HepG2 (cell line): ENCODE measurements at regions not wholly inside any gene's neighbourhood (a gene's known extent, or its start where the extent isn't known, plus 50 kb on each side); places are given as distances from the start of the nearest gene placed in this dataset.

Source experiments
- ATAC-seq: fragments of 200-7000 bp; cut with Tn5 transposase; 3 replicates; pipeline ENCODE4 v1.9.1; 2020; ENCODE audit warnings: mild to moderate bottlenecking, moderate library complexity
- BruUV-seq: library from RNA; stranded (reverse); fragments of 400-500 nt; replicated peaks from 2 replicates; lab custom pipeline; 2021; lab: Mats Ljungman, UMichigan
- CTCF ChIA-PET: fragments of 300-600 bp; formaldehyde crosslinking; extraction: SDS; loops from one replicate; lab custom pipeline; 2021; ENCODE audit warnings: low total read pairs, inconsistent platforms, low intra/inter-chr PET ratio; lab: Yijun Ruan, JAX
- POLR2A ChIA-PET: fragments of 350-600 bp; sonication (Branson Sonifier 250); formaldehyde crosslinking; loops from one replicate; lab custom pipeline; 2020; ENCODE audit warnings: antibody characterized with exemption, inconsistent platforms; lab: Yijun Ruan, JAX
- DNase-seq: peaks from one replicate; pipeline ENCODE4 v3.0.0-alpha.2; 2015; ENCODE audit warnings: low spot score
- FAIRE-seq: peaks from 3 replicates; lab custom pipeline; 2011; peaks lifted over from hg19 to GRCh38; lab: Jason Lieb, UNC
- H2AFZ ChIP-seq: one replicate; pipeline ENCODE4 v1.6.1; 2011; ENCODE audit warnings: low read length, inconsistent platforms
- H3K27ac ChIP-seq: fragments of 300-600 bp; 3 replicates; pipeline ENCODE4 v1.8.0; 2011; ENCODE audit warnings: mixed run types, mild to moderate bottlenecking, mixed read lengths, low read length, inconsistent platforms; ENCODE audit not compliant: insufficient read depth; ENCODE audit errors: extremely low read length
- H3K27me3 ChIP-seq, 2 experiments: fragments of 200-600 bp in 1 of 2; 2 replicates in 1 of 2; 3 replicates in 1 of 2; pipeline versions ENCODE4 v1.6.0 to v1.8.0; 2011; ENCODE audit warnings: low read length in 2 of 2, mild to moderate bottlenecking in 2 of 2, moderate library complexity in 2 of 2, inconsistent platforms in 1 of 2; ENCODE audit not compliant: insufficient read depth in 2 of 2, control insufficient read depth in 1 of 2
- H3K36me3 ChIP-seq, 2 experiments: fragments of 200-600 bp in 1 of 2; replicated peaks in 1 of 2; 2 replicates in 1 of 2; 3 replicates in 1 of 2; pipeline versions ENCODE4 v1.5.1 to v1.8.0; 2011; ENCODE audit warnings: low read length in 2 of 2, inconsistent platforms in 1 of 2; ENCODE audit not compliant: insufficient read depth in 2 of 2, control insufficient read depth in 1 of 2
- H3K4me1 ChIP-seq: 2 replicates; pipeline ENCODE4 v1.5.1; 2012; ENCODE audit warnings: low read length, inconsistent platforms; ENCODE audit not compliant: insufficient read depth
- H3K4me2 ChIP-seq: 2 replicates; pipeline ENCODE4 v1.6.0; 2011; ENCODE audit warnings: low read depth, low read length, inconsistent platforms
- H3K4me3 ChIP-seq, 3 experiments: fragments of 200-600 bp in 1 of 3; sonication (generic), shearing (Covaris generic) in 1 of 3; replicated peaks in 1 of 3; 2 replicates each; pipeline ENCODE4 v1.5.1; 2011 to 2016; ENCODE audit warnings: low read length in 3 of 3, inconsistent platforms in 2 of 3, low read depth in 2 of 3, mild to moderate bottlenecking in 2 of 3, control low read depth in 1 of 3, mixed read lengths in 1 of 3; ENCODE audit not compliant: insufficient read depth in 1 of 3
- H3K79me2 ChIP-seq: one replicate; pipeline ENCODE4 v1.6.1; 2011; ENCODE audit warnings: low read length, inconsistent platforms; ENCODE audit not compliant: insufficient read depth
- H3K9ac ChIP-seq: 2 replicates; pipeline ENCODE4 v1.6.0; 2011; ENCODE audit warnings: mild to moderate bottlenecking, low read depth, low read length, inconsistent platforms; ENCODE audit not compliant: insufficient read depth
- H3K9me3 ChIP-seq: 2 replicates; pipeline ENCODE4 v1.5.1; 2012; ENCODE audit warnings: mild to moderate bottlenecking, low read length
- H4K20me1 ChIP-seq: 2 replicates; pipeline ENCODE4 v1.6.0; 2011; ENCODE audit warnings: inconsistent platforms, mild to moderate bottlenecking, low read length, moderate library complexity; ENCODE audit not compliant: insufficient read depth
- ATF7 ChIP-seq, 2 experiments: fragments of 450-650 bp in 1 of 2; sonication (generic) in 1 of 2; formaldehyde crosslinking in 1 of 2; IDR thresholded peaks; 2 replicates each; pipeline versions ENCODE4 v1.4.0 to v1.6.1; 2016 to 2020; ENCODE audit warnings: antibody characterized with exemption in 1 of 2, mild to moderate bottlenecking in 1 of 2, missing genetic modification reagents in 1 of 2
- ETS1 ChIP-seq: sonication (generic); formaldehyde crosslinking; IDR thresholded peaks from 2 replicates; pipeline ENCODE4 v1.4.0; 2020; ENCODE audit warnings: missing genetic modification reagents
- FIP1L1 ChIP-seq: fragments of 200-400 bp; formaldehyde crosslinking; IDR thresholded peaks from 2 replicates; pipeline ENCODE4 v1.6.1; 2018; ENCODE audit warnings: low read depth, mild to moderate bottlenecking, low read length, moderate library complexity, borderline replicate concordance; ENCODE audit not compliant: insufficient read depth
- HMGA1 ChIP-seq: sonication (generic); formaldehyde crosslinking; conservative IDR thresholded peaks from 2 replicates; pipeline ENCODE4 v1.4.0; 2020; ENCODE audit warnings: missing genetic modification reagents
- SKI ChIP-seq: fragments of 450-650 bp; IDR thresholded peaks from one replicate; pipeline ENCODE4 v1.6.1; 2018; ENCODE audit warnings: mild to moderate bottlenecking; ENCODE audit not compliant: partially characterized antibody
- TAF1 ChIP-seq: sonication (generic); formaldehyde crosslinking; IDR thresholded peaks from 2 replicates; pipeline ENCODE4 v1.4.0; 2020; ENCODE audit warnings: missing genetic modification reagents
- TCF7L2 ChIP-seq: IDR thresholded peaks from 2 replicates; pipeline ENCODE4 v1.6.1; 2011; ENCODE audit warnings: mild to moderate bottlenecking, low read depth, low read length, moderate library complexity
- ZBTB10 ChIP-seq: sonication (generic); formaldehyde crosslinking; IDR thresholded peaks from 2 replicates; pipeline ENCODE4 v1.4.0; 2020; ENCODE audit warnings: missing genetic modification reagents, borderline replicate concordance
- ZNF143 ChIP-seq: sonication (generic); formaldehyde crosslinking; IDR thresholded peaks from 2 replicates; pipeline ENCODE4 v1.4.0; 2020; ENCODE audit warnings: missing genetic modification reagents
- ZNF253 ChIP-seq: sonication (generic); formaldehyde crosslinking; IDR thresholded peaks from 2 replicates; pipeline ENCODE4 v1.8.0; 2022; ENCODE audit warnings: mild to moderate bottlenecking, missing genetic modification reagents, borderline replicate concordance
- ZNF274 ChIP-seq: sonication (generic); formaldehyde crosslinking; IDR thresholded peaks from 2 replicates; pipeline ENCODE4 v1.5.1; 2020; ENCODE audit warnings: mild to moderate bottlenecking, missing genetic modification reagents
- ZNF331 ChIP-seq: sonication (generic); formaldehyde crosslinking; IDR thresholded peaks from 2 replicates; pipeline ENCODE4 v1.4.0; 2020; ENCODE audit warnings: missing genetic modification reagents
- ZNF441 ChIP-seq: sonication (generic); formaldehyde crosslinking; IDR thresholded peaks from 2 replicates; pipeline ENCODE4 v1.7.0; 2021; ENCODE audit warnings: missing genetic modification reagents, borderline replicate concordance
- WGBS: methylation state at CpG from one replicate; pipeline ENCODE4 v1.1.6; 2017; ENCODE audit warnings: low lambda C conversion rate; 5-methylcytosine and 5-hydroxymethylcytosine counted together
- in situ Hi-C: cut with HindIII; loops from 2 replicates; pipeline ENCODE4 v1.10.0; 2017; ENCODE audit warnings: low pct_unique_long_range_greater_than_20kb; ENCODE audit not compliant: extremely low pct_ligation_motif_present
- intact Hi-C: fragments of 100-400 bp; cut with micrococcal nuclease; formaldehyde crosslinking; loops from one replicate; pipeline ENCODE4 v1.10.0; 2022; ENCODE audit not compliant: unreplicated experiment
- TF ChIP-seq, protein P1 (sequence below): sonication (generic); formaldehyde crosslinking; IDR thresholded peaks from 2 replicates; pipeline ENCODE4 v1.5.0; 2020; ENCODE audit warnings: mild to moderate bottlenecking, missing genetic modification reagents, moderate library complexity

- BruUV-seq: no TSS peak
- FAIRE-seq: no peak
- 0% methylated on average over 4 of the region's 4 CpGs for WGBS
Observed at GRCh38 chr4:82223715-82224114, 150.1 kb downstream of the HNRNPD start.

More at GRCh38 chr4:82223715-82224114, 150.1 kb downstream of the HNRNPD start:
- H3K36me3 ChIP-seq: no peaks in the 10 kb centered on the region
- no peak overlapping the region for H3K4me2 ChIP-seq
- intact Hi-C loops: no loop called here
- no peaks in the 10 kb centered on the region for H3K27me3 ChIP-seq
- TF ChIP-seq, protein P1, sequence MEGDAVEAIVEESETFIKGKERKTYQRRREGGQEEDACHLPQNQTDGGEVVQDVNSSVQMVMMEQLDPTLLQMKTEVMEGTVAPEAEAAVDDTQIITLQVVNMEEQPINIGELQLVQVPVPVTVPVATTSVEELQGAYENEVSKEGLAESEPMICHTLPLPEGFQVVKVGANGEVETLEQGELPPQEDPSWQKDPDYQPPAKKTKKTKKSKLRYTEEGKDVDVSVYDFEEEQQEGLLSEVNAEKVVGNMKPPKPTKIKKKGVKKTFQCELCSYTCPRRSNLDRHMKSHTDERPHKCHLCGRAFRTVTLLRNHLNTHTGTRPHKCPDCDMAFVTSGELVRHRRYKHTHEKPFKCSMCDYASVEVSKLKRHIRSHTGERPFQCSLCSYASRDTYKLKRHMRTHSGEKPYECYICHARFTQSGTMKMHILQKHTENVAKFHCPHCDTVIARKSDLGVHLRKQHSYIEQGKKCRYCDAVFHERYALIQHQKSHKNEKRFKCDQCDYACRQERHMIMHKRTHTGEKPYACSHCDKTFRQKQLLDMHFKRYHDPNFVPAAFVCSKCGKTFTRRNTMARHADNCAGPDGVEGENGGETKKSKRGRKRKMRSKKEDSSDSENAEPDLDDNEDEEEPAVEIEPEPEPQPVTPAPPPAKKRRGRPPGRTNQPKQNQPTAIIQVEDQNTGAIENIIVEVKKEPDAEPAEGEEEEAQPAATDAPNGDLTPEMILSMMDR: no peak
- TF ChIP-seq ZNF253 (CRISPR knock-in tag) (no peak), ZNF441 (CRISPR knock-in tag) (no peak), ZBTB10 (CRISPR knock-in tag) (no peak), SKI (no peak), ETS1 (CRISPR knock-in tag) (no peak), ZNF331 (no peak), ZNF143 (CRISPR knock-in tag) (no peak), ATF7 (IDR thresholded peaks at IDR 0.05) (no peak), ATF7 (CRISPR knock-in tag; IDR thresholded peaks at IDR 0.05) (no peak), HMGA1 (CRISPR knock-in tag) (no peak), TCF7L2 (no peak), ZNF274 (CRISPR knock-in tag) (no peak), TAF1 (CRISPR knock-in tag) (no peak), FIP1L1 (no peak)
- no peaks in the 10 kb centered on the region for H4K20me1 ChIP-seq
- DNase-seq (no peak), ATAC-seq (no peak)
- no peak overlapping the region for H2AFZ ChIP-seq
- in situ Hi-C loops: no loop called here
- H3K9me3 ChIP-seq: no peaks in the 10 kb centered on the region
- no peak overlapping the region for H3K9ac ChIP-seq
- POLR2A ChIA-PET: no interaction called here
- H3K4me1 ChIP-seq: no peaks in the 10 kb centered on the region
- no peaks in the 10 kb centered on the region for H3K79me2 ChIP-seq
- CTCF ChIA-PET: no interaction called here
- no peak overlapping the region for H3K27ac ChIP-seq
- no peak overlapping the region for H3K4me3 ChIP-seq
